ENCODE measurements at regions not wholly inside any gene's neighbourhood (a gene's known extent, or its start where the extent isn't known, plus 50 kb on each side); places are given as distances from the start of the nearest gene placed in this dataset.
"Not testable (repeated sequence)": the region's sequence is repeated elsewhere in the genome, so short reads cannot be mapped to it uniquely, and the experiment has no call there.

- not testable (repeated sequence) for TF ChIP-seq CTCF, POLR2A, POLR2AphosphoS5 (IDR thresholded peaks at IDR 0.05)
Measured at GRCh38 chr17:28262123-28262745, 56.8 kb upstream of the TMEM97 start.

Data from transverse colon (tissue), 4 donors.